ENCODE measurements at regions not wholly inside any gene's neighbourhood (a gene's known extent, or its start where the extent isn't known, plus 50 kb on each side); places are given as distances from the start of the nearest gene placed in this dataset.

DNA sequence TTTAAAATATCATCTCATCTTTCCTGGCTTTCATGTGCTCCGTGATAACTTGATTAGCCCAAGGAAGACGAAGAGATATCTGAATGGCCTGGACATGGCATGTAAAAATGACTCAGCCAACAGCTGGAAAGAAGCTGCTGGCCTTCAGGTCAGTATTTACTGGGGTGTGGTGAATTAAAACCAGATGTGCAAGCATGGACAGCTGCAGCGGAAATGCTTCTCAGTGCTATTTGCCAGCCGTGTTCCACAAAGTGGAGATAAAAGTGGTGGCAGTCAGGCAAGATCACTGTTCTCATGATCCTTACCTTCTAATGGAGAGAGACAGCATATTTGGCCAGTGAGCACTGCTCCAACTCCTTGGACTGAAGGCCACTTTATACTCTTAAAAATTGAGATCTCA, 203.1 kb upstream of the VSTM2A start:
- no peak for ATAC-seq
- ChIA-PET CTCF (no interaction called here), POLR2A (no interaction called here)
- WGBS (ENCODE audit: missing lambda C conversion rate) = 28% methylated on average over 4 of the region's 4 CpGs
- Histone ChIP-seq H3K4me2 (no peak overlapping the region), H3K4me3 (no peak overlapping the region), H3K4me1 (no peaks in the 10 kb centered on the region), H3K9me3 (no peaks in the 10 kb centered on the region), H3K27ac (no peak overlapping the region)
- TF ChIP-seq TP53 (CRISPR knock-in tag; IDR thresholded peaks at IDR 0.05) (no peak), POLR2AphosphoS2 (conservative IDR thresholded peaks at IDR 0.05; ENCODE audit: low read length) (no peak), ESRRA (IDR thresholded peaks at IDR 0.05; ENCODE audit: borderline replicate concordance, low read length) (no peak), MYC (IDR thresholded peaks at IDR 0.05; ENCODE audit: borderline replicate concordance, low read length) (no peak), ZC3H11A (IDR thresholded peaks at IDR 0.05) (no peak), HDAC2 (IDR thresholded peaks at IDR 0.05) (no peak), RFX5 (IDR thresholded peaks at IDR 0.05) (no peak), HOXA7 (CRISPR knock-in tag; IDR thresholded peaks at IDR 0.05) (no peak), SREBF2 (IDR thresholded peaks at IDR 0.05) (no peak), HEYL (CRISPR knock-in tag; IDR thresholded peaks at IDR 0.05) (no peak), FOSB (CRISPR knock-in tag; IDR thresholded peaks at IDR 0.05) (no peak), HOXB5 (CRISPR knock-in tag; IDR thresholded peaks at IDR 0.05) (no peak), KDM1A (IDR thresholded peaks at IDR 0.05; ENCODE audit: low read depth) (no peak), ZNF302 (CRISPR knock-in tag; IDR thresholded peaks at IDR 0.05) (no peak), BCL3 (IDR thresholded peaks at IDR 0.05) (no peak), SMC3 (IDR thresholded peaks at IDR 0.05) (no peak), BHLHE40 (IDR thresholded peaks at IDR 0.05; ENCODE audit: low read depth, low read length) (no peak), RARB (CRISPR knock-in tag; IDR thresholded peaks at IDR 0.05) (no peak)
- TF ChIP-seq, protein P1, sequence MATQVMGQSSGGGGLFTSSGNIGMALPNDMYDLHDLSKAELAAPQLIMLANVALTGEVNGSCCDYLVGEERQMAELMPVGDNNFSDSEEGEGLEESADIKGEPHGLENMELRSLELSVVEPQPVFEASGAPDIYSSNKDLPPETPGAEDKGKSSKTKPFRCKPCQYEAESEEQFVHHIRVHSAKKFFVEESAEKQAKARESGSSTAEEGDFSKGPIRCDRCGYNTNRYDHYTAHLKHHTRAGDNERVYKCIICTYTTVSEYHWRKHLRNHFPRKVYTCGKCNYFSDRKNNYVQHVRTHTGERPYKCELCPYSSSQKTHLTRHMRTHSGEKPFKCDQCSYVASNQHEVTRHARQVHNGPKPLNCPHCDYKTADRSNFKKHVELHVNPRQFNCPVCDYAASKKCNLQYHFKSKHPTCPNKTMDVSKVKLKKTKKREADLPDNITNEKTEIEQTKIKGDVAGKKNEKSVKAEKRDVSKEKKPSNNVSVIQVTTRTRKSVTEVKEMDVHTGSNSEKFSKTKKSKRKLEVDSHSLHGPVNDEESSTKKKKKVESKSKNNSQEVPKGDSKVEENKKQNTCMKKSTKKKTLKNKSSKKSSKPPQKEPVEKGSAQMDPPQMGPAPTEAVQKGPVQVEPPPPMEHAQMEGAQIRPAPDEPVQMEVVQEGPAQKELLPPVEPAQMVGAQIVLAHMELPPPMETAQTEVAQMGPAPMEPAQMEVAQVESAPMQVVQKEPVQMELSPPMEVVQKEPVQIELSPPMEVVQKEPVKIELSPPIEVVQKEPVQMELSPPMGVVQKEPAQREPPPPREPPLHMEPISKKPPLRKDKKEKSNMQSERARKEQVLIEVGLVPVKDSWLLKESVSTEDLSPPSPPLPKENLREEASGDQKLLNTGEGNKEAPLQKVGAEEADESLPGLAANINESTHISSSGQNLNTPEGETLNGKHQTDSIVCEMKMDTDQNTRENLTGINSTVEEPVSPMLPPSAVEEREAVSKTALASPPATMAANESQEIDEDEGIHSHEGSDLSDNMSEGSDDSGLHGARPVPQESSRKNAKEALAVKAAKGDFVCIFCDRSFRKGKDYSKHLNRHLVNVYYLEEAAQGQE (IDR thresholded peaks at IDR 0.05) = no peak
- no peak for DNase-seq (ENCODE audit: low read depth in 1 of 2, low spot score in 1 of 2)
- no peak for FAIRE-seq

DNA sequence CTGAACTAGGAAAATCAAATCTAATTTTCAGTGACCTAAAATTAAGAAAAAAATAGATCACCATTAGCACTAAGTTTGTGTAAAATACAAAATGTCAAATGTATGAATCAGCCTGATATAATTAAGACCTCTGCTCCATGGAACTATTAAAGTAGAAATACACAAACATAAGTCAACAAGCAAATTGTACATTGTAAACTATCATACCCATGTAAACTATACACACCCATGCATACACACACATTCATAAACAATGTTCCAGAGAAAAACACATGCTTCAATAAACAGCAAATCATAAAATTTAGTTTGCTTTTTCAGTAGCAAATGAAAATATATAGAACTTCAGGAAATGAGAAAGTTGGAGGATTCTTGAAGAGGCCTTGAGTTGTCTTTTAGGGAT, 199.7 kb upstream of the VSTM2A start:
- CTCF ChIA-PET = no interaction called here
- no peaks in the 10 kb centered on the region for H3K9me3 ChIP-seq
- H3K4me1 ChIP-seq = no peaks in the 10 kb centered on the region
- H3K4me3 ChIP-seq = no peak overlapping the region
- H3K4me2 ChIP-seq = no peak overlapping the region
- POLR2A ChIA-PET = no interaction called here
- no peak for TF ChIP-seq MAZ (IDR thresholded peaks at IDR 0.05; ENCODE audit: borderline replicate concordance, low read depth, low read length)
- TF ChIP-seq, protein P2, sequence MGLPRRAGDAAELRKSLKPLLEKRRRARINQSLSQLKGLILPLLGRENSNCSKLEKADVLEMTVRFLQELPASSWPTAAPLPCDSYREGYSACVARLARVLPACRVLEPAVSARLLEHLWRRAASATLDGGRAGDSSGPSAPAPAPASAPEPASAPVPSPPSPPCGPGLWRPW (IDR thresholded peaks at IDR 0.05) = no peak
- no peak for TF ChIP-seq CBX2 (IDR thresholded peaks at IDR 0.05; ENCODE audit: borderline replicate concordance, low read depth)
- TF ChIP-seq ZNF302 (CRISPR knock-in tag; IDR thresholded peaks at IDR 0.05) = no peak
- no peak for TF ChIP-seq CHD4 (IDR thresholded peaks at IDR 0.05; ENCODE audit: borderline replicate concordance)
- no peak for TF ChIP-seq FOSL2 (IDR thresholded peaks at IDR 0.05)
- TF ChIP-seq FOSL2 (CRISPR knock-in tag; IDR thresholded peaks at IDR 0.05) = no peak
- TF ChIP-seq FOXS1 (CRISPR knock-in tag; IDR thresholded peaks at IDR 0.05) = no peak
- TF ChIP-seq RAD21 (conservative IDR thresholded peaks at IDR 0.05 in 1 of 2, IDR thresholded peaks at IDR 0.05 in 1 of 2) = no peak
- no peak for TF ChIP-seq EP300 (IDR thresholded peaks at IDR 0.05)
- TF ChIP-seq RCOR1 (IDR thresholded peaks at IDR 0.05; ENCODE audit: low read depth, low read length) = no peak
- TF ChIP-seq PHF8 (IDR thresholded peaks at IDR 0.05; ENCODE audit: borderline replicate concordance, low read depth) = no peak
- TF ChIP-seq POLR2A (IDR thresholded peaks at IDR 0.05; ENCODE audit: low read length) = no peak
- no peak for TF ChIP-seq RFX5 (IDR thresholded peaks at IDR 0.05)
- no peak for ATAC-seq
- DNase-seq (ENCODE audit: low read depth in 1 of 2, low spot score in 1 of 2) = no peak
- FAIRE-seq = no peak
- H3K27ac ChIP-seq = no peak overlapping the region
